ENCODE measurements at regions not wholly inside any gene's neighbourhood (a gene's known extent, or its start where the extent isn't known, plus 50 kb on each side); places are given as distances from the start of the nearest gene placed in this dataset.
A peak's percentile ranks its signal among the peaks of the same experiment; 100 is the strongest.
"Not testable (repeated sequence)": the region's sequence is repeated elsewhere in the genome, so short reads cannot be mapped to it uniquely, and the experiment has no call there.

DNA sequence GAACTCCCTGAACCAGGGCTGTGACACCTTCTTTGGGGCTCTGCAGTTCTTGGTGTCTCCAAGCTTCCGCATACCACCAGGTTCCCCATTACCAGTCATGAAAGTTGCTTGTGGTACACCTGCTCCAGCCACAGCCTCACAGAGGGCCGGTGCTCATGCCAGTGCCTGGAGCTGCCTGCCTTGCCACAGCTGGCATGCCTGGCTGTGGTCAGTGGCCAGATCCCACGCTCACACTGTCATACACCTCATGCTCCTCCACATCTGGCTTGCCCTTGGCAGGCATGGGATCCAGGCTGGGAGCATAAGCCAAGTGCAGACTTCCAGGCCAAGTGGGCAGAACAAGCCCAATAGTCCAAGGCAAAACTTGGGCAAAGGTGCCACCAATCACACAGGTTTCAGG, 1054.9 kb downstream of the SLITRK5 start:
- ATAC-seq (no peak), DNase-seq (peak in 1 of 3 donors; percentile 37)
- Histone ChIP-seq H3K4me3 (no peak overlapping the region), H3K4me1 (ENCODE audit: low read depth) (no peaks in the 10 kb centered on the region), H3K36me3 (ENCODE audit: low read depth) (no peaks in the 10 kb centered on the region), H3K9me3 (no peaks in the 10 kb centered on the region)
- TF ChIP-seq, protein P1, sequence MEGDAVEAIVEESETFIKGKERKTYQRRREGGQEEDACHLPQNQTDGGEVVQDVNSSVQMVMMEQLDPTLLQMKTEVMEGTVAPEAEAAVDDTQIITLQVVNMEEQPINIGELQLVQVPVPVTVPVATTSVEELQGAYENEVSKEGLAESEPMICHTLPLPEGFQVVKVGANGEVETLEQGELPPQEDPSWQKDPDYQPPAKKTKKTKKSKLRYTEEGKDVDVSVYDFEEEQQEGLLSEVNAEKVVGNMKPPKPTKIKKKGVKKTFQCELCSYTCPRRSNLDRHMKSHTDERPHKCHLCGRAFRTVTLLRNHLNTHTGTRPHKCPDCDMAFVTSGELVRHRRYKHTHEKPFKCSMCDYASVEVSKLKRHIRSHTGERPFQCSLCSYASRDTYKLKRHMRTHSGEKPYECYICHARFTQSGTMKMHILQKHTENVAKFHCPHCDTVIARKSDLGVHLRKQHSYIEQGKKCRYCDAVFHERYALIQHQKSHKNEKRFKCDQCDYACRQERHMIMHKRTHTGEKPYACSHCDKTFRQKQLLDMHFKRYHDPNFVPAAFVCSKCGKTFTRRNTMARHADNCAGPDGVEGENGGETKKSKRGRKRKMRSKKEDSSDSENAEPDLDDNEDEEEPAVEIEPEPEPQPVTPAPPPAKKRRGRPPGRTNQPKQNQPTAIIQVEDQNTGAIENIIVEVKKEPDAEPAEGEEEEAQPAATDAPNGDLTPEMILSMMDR (IDR thresholded peaks at IDR 0.05), result no peak
- intact Hi-C loops (cut with DNase I, micrococcal nuclease), result no loop called here

DNA sequence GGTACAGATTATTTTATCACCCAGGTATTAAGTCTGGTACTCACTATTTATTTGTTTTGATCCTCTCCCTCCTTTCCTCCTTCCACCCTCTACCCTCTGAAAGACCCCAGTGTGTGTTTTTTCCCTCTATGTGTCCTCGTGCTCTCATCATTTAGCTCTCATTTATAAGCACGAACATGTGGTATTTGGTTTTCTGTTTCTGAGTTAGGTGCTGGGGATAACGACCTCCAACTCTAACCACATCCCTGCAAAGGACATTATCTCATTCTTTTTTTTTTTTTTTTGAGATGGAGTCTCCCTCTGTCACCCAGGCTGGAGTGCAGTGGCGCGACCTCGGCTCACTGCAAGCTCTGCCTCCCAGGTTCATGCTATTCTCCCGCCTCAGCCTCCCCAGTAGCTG, 1056.1 kb downstream of the SLITRK5 start:
- H3K9me3 ChIP-seq; H3K4me3 ChIP-seq; ATAC-seq; H3K4me1 ChIP-seq (ENCODE audit: low read depth); H3K36me3 ChIP-seq (ENCODE audit: low read depth); DNase-seq; intact Hi-C loops (cut with DNase I, micrococcal nuclease): not testable (repeated sequence)

DNA sequence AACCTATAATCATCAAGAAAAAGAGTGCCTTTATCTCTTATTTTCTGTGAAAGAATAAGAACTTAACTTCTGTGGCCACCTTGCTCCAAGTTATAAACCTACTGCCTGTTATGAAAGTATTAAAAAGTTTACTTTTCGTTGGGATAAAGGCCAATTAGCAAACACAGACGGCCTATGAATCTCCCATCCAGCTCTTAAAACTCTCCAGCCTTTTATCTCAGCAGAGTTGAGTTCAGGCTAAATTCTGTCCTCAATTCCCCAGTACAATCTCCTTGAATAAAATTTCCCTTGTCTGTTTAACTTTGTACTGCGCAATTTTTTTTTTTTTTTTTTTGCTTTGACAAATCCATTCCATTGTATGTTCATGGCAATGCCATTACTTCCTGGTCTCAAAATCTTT, 1058.4 kb downstream of the SLITRK5 start:
- Histone ChIP-seq H3K4me1 (ENCODE audit: low read depth) (no peaks in the 10 kb centered on the region), H3K9me3 (no peaks in the 10 kb centered on the region), H3K4me3 (no peak overlapping the region), H3K36me3 (ENCODE audit: low read depth) (no peaks in the 10 kb centered on the region)
- ATAC-seq, result peak; percentile 23
- intact Hi-C loops (cut with DNase I, micrococcal nuclease), result no loop called here
- no peak for DNase-seq
- TF ChIP-seq, protein P1 (IDR thresholded peaks at IDR 0.05), result no peak

DNA sequence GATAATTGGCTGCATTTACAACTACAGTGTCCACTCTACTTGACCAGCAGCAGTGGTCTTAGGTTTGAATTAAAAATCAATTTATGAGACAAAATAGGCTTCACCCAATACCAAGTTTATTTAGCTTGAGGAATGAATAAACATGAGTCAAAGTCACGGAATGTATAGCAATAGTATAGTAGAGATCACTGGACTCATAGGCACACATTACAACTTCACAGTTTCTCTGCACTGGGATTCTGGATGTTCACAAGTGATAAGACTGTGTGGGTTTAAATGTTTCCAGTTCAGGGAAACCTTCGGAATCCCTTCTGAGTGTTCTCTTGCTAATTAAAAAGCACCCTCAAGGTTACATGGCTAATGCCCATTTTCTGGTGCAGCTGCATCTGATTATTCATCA, 1064.9 kb downstream of the SLITRK5 start:
- intact Hi-C loops (cut with DNase I, micrococcal nuclease), result no loop called here
- TF ChIP-seq, protein P1 (IDR thresholded peaks at IDR 0.05), result no peak
- Histone ChIP-seq H3K4me3 (no peak overlapping the region), H3K36me3 (ENCODE audit: low read depth) (no peaks in the 10 kb centered on the region), H3K4me1 (ENCODE audit: low read depth) (no peaks in the 10 kb centered on the region), H3K9me3 (no peaks in the 10 kb centered on the region)
- DNase-seq (no peak), ATAC-seq (no peak)

DNA sequence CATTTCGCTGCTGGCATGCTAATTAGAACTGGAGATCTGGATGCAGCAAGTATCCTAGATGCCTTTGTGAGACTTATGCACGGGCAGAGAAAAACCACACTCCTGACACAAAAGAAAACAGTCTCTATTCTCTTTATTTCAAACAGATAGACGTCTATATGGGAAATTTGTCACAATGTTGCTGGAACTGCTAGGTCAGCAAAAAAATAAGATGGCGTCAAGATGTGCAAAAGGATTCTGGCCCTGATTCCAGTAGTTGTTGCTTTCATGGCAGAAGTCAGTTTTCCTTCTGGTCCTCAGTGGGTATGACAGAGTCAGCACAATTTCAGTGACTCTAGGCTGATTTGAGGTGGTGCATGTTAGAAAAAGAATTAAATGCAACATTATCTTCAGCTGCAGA, 1068.0 kb downstream of the SLITRK5 start:
- ATAC-seq (no peak), DNase-seq (no peak)
- Histone ChIP-seq H3K4me3 (no peak overlapping the region), H3K36me3 (ENCODE audit: low read depth) (no peaks in the 10 kb centered on the region), H3K4me1 (ENCODE audit: low read depth) (no peaks in the 10 kb centered on the region), H3K9me3 (no peaks in the 10 kb centered on the region)
- intact Hi-C loops (cut with DNase I, micrococcal nuclease), result no loop called here
- TF ChIP-seq, protein P1 (IDR thresholded peaks at IDR 0.05), result no peak

DNA sequence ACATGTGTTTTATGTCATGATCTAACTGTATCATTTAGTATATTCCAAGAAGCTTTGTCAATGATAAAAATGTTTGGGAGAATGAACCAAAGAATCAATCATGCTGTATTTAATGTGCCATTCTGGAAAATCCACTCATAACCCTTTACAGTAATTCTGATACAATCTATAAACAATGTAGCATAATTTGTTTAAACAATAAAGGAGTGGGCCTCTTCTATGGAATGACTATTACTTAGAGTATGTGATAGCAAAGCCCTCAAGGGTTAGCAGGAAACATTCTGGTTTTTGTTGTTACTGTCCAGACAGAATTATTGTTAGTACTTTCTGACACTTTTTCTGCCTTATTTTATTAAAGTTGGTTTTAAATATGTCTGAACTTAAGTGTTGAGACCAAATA, 1073.1 kb downstream of the SLITRK5 start:
- no peaks in the 10 kb centered on the region for H3K36me3 ChIP-seq (ENCODE audit: low read depth)
- no peak overlapping the region for H3K4me3 ChIP-seq
- ATAC-seq (no peak), DNase-seq (no peak)
- no peaks in the 10 kb centered on the region for H3K9me3 ChIP-seq
- intact Hi-C loops (cut with DNase I, micrococcal nuclease), result no loop called here
- H3K4me1 ChIP-seq (ENCODE audit: low read depth), result no peaks in the 10 kb centered on the region
- TF ChIP-seq, protein P1 (IDR thresholded peaks at IDR 0.05), result no peak
